SU-DHL-6 (cell line): ENCODE measurements at regions not wholly inside any gene's neighbourhood (a gene's known extent, or its start where the extent isn't known, plus 50 kb on each side); places are given as distances from the start of the nearest gene placed in this dataset.
A peak's percentile ranks its signal among the peaks of the same experiment; 100 is the strongest.

Experiments used
- H2AFZ ChIP-seq: fragments of 200-600 bp; sonication (generic); 2 replicates; pipeline ENCODE4 v1.6.1; 2014; ENCODE audit warnings: low read depth, mild to moderate bottlenecking, moderate library complexity, mixed read lengths, antibody characterized with exemption, low read length; ENCODE audit not compliant: severe bottlenecking
- H3F3A ChIP-seq: fragments of 200-600 bp; shearing (Covaris generic); 2 replicates; pipeline ENCODE4 v1.6.0; 2016; ENCODE audit warnings: antibody characterized with exemption, mild to moderate bottlenecking; ENCODE audit not compliant: insufficient read depth
- H3K27ac ChIP-seq: fragments of 200-600 bp; sonication (generic); 2 replicates; pipeline ENCODE4 v1.5.1; 2016; ENCODE audit warnings: low read depth, mild to moderate bottlenecking, low read length, moderate library complexity, mixed read lengths
- H3K27me3 ChIP-seq: fragments of 200-600 bp; sonication (generic), shearing (Covaris generic); 2 replicates; pipeline ENCODE4 v1.6.0; 2014; ENCODE audit warnings: mild to moderate bottlenecking, low read length
- H3K36me3 ChIP-seq: fragments of 200-600 bp; sonication (generic); 2 replicates; pipeline ENCODE4 v1.6.1; 2014; ENCODE audit warnings: mild to moderate bottlenecking, low read length, mixed read lengths
- H3K4me2 ChIP-seq: fragments of 300-600, 200-600 bp; shearing (Covaris generic), sonication (generic); 2 replicates; pipeline ENCODE4 v1.6.0; 2014; ENCODE audit warnings: low read length, low read depth, mild to moderate bottlenecking; ENCODE audit not compliant: poor library complexity, severe bottlenecking
- H3K4me3 ChIP-seq: fragments of 200-600 bp; sonication (generic); 2 replicates; pipeline ENCODE4 v1.5.1; 2014; ENCODE audit warnings: antibody characterized with exemption, low read length, mild to moderate bottlenecking, mixed read lengths; ENCODE audit not compliant: insufficient read depth, poor library complexity, severe bottlenecking
- H3K79me2 ChIP-seq: fragments of 200-600 bp; sonication (generic); 2 replicates; pipeline ENCODE4 v1.6.1; 2014; ENCODE audit warnings: mild to moderate bottlenecking, low read length, moderate library complexity; ENCODE audit not compliant: insufficient read depth
- H3K9ac ChIP-seq: fragments of 200-600 bp; sonication (generic); 2 replicates; pipeline ENCODE4 v1.7.0; 2014; ENCODE audit warnings: mild to moderate bottlenecking, low read length
- H3K9me2 ChIP-seq: fragments of 200-600 bp; sonication (generic); replicated peaks from 2 replicates; pipeline ENCODE4 v1.6.1; 2014; ENCODE audit warnings: low read length; ENCODE audit not compliant: insufficient read depth
- H3K9me3 ChIP-seq: fragments of 200-600 bp; sonication (generic); 2 replicates; pipeline ENCODE4 v1.6.1; 2014; ENCODE audit warnings: low read length, mixed read lengths; ENCODE audit not compliant: insufficient read depth
- H4K20me1 ChIP-seq: fragments of 200-600 bp; sonication (generic); 2 replicates; pipeline ENCODE4 v1.6.1; 2014; ENCODE audit warnings: low read depth, mild to moderate bottlenecking, antibody characterized with exemption, low read length, moderate library complexity, mixed read lengths
- EZH2phosphoT487 ChIP-seq: fragments of 200-600 bp; sonication (generic), shearing (Covaris generic); conservative IDR thresholded peaks from 2 replicates; pipeline ENCODE4 v1.6.1; 2018; ENCODE audit warnings: mild to moderate bottlenecking, antibody characterized with exemption, low read length, moderate library complexity, mixed read lengths
- TF ChIP-seq, protein P1 (sequence below): fragments of 200-600 bp; sonication (generic); IDR thresholded peaks from one replicate; pipeline ENCODE4 v1.5.1; 2017; ENCODE audit warnings: antibody characterized with exemption, mild to moderate bottlenecking, low read length, moderate library complexity; ENCODE audit not compliant: insufficient read depth, poor library complexity, severe bottlenecking

DNA sequence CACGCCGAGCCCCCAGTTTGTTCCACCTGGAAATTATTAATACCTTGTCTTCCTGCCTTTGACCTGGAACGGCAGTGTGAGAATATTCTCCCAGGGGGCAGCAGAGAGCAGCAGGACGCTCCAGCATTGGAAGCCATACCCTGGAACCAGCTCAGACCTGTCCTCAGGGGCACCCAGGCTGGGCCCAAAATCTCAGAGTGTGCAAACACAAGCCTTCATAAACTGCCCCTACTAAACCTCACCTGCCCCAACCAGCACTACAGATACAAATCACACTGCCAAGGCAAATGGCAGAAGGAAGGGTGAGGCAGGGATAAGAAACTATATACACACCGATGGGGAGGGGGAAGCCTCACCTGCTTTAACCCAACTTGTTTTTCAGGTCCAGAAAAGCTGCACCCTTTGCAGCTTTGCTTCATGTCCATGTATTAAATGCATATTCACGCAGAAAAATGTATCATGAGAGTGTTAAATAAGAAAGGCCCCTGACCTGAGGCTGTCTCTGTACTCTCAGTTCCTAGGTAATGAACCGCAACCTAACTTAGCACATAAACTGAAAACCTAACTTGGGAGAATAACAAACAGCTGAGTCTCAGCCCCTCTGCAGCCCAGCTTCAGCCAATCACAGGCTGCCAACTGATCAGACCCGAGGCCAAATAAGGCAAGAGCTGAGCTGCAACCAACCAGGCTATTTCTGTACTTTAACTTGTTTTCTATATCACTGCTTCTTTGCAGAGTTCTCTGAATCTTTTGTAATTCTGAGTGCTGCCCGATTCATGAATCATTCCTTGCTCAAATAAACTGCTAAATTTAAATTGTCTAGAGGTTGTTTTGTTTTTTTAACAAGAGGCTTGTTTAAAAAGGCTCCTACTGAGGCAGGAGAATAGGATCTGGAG, 130.1 kb downstream of the SPTSSA start:
- Histone ChIP-seq H3K27ac (peak overlapping the region; percentile 64), H3F3A (no peaks in the 10 kb centered on the region), H3K9me3 (no peaks in the 10 kb centered on the region), H2AFZ (peak overlapping the region; percentile 94), H3K36me3 (no peaks in the 10 kb centered on the region), H4K20me1 (no peaks in the 10 kb centered on the region), H3K9ac (peak overlapping the region; percentile 29; the same call in 1 of the 2 replicates), H3K9me2 (no peaks in the 10 kb centered on the region), H3K79me2 (no peaks in the 10 kb centered on the region), H3K27me3 (no peaks in the 10 kb centered on the region), H3K4me2 (peak overlapping the region; percentile 55), H3K4me3 (no peak overlapping the region)
- TF ChIP-seq, protein P1, sequence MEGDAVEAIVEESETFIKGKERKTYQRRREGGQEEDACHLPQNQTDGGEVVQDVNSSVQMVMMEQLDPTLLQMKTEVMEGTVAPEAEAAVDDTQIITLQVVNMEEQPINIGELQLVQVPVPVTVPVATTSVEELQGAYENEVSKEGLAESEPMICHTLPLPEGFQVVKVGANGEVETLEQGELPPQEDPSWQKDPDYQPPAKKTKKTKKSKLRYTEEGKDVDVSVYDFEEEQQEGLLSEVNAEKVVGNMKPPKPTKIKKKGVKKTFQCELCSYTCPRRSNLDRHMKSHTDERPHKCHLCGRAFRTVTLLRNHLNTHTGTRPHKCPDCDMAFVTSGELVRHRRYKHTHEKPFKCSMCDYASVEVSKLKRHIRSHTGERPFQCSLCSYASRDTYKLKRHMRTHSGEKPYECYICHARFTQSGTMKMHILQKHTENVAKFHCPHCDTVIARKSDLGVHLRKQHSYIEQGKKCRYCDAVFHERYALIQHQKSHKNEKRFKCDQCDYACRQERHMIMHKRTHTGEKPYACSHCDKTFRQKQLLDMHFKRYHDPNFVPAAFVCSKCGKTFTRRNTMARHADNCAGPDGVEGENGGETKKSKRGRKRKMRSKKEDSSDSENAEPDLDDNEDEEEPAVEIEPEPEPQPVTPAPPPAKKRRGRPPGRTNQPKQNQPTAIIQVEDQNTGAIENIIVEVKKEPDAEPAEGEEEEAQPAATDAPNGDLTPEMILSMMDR, result peak; percentile 94
- no peak for TF ChIP-seq EZH2phosphoT487

DNA sequence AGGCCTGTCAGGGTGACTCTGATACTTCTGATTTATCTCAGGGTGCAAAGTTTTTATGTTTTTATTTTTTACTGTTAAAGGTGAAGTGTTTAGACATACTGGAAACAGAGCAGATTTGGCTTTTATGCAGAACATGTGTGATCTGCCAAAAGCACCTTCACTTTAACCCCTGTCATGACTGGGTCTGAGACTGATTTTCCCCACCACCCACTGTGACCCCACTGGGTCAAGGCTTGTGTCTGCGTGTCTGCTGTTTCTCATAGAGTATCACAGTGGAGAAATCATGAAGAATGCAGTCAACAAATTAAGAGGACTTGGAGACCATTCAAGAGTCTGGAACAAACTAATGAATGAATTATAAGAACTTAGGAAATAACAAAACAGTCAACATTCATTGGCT, 131.2 kb downstream of the SPTSSA start:
- no peaks in the 10 kb centered on the region for H3K27me3 ChIP-seq
- no peaks in the 10 kb centered on the region for H3F3A ChIP-seq
- no peak overlapping the region for H3K27ac ChIP-seq
- no peak overlapping the region for H3K4me2 ChIP-seq
- no peak for TF ChIP-seq EZH2phosphoT487
- TF ChIP-seq, protein P1, result no peak
- H4K20me1 ChIP-seq, result no peaks in the 10 kb centered on the region
- peak overlapping the region; percentile 94 for H2AFZ ChIP-seq
- no peak overlapping the region for H3K4me3 ChIP-seq
- no peaks in the 10 kb centered on the region for H3K9me2 ChIP-seq
- H3K79me2 ChIP-seq, result no peaks in the 10 kb centered on the region
- H3K9ac ChIP-seq, result no peak overlapping the region
- H3K9me3 ChIP-seq, result no peaks in the 10 kb centered on the region
- H3K36me3 ChIP-seq, result no peaks in the 10 kb centered on the region

DNA sequence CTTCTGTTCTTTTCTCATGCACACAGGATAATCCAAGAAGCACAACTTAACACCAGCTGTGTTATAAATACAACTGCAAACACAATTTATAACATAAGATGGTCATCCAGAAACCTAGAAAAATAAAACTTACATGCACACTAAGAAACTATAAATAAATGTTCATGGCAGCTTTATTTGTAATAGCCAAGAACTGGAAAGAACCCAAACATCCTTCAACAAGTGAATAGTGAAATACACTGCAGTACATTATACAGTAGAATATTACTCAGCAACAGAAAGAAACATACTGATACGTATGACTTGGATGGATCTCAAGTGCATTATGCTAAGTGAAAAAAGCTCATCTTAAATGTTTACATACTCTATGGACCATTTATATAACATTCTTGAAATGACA, 132.7 kb downstream of the SPTSSA start:
- no peak overlapping the region for H3K9ac ChIP-seq
- TF ChIP-seq, protein P1, result no peak
- no peak for TF ChIP-seq EZH2phosphoT487

More for the DNA sequence above, 132.7 kb downstream of the SPTSSA start:
- no peak overlapping the region for H3K4me3 ChIP-seq
- no peaks in the 10 kb centered on the region for H4K20me1 ChIP-seq
- H2AFZ ChIP-seq, result no peak overlapping the region
- no peaks in the 10 kb centered on the region for H3K9me2 ChIP-seq
- no peaks in the 10 kb centered on the region for H3F3A ChIP-seq
- H3K27me3 ChIP-seq, result no peaks in the 10 kb centered on the region
- no peaks in the 10 kb centered on the region for H3K79me2 ChIP-seq
- H3K36me3 ChIP-seq, result no peaks in the 10 kb centered on the region
- no peaks in the 10 kb centered on the region for H3K9me3 ChIP-seq
- no peak overlapping the region for H3K27ac ChIP-seq
- no peak overlapping the region for H3K4me2 ChIP-seq
